ENCODE measurements at regions not wholly inside any gene's neighbourhood (a gene's known extent, or its start where the extent isn't known, plus 50 kb on each side); places are given as distances from the start of the nearest gene placed in this dataset.
A peak's percentile ranks its signal among the peaks of the same experiment; 100 is the strongest.

- TF ChIP-seq CTCF (IDR thresholded peaks at IDR 0.05), result no peak
Observed at GRCh38 chr4:77376788-77377460, 219.9 kb downstream of the CCNG2 start.

- TF ChIP-seq CTCF (IDR thresholded peaks at IDR 0.05), result no peak
Observed at GRCh38 chr4:77384094-77384493, 221.5 kb upstream of the CXCL13 start.

DNA sequence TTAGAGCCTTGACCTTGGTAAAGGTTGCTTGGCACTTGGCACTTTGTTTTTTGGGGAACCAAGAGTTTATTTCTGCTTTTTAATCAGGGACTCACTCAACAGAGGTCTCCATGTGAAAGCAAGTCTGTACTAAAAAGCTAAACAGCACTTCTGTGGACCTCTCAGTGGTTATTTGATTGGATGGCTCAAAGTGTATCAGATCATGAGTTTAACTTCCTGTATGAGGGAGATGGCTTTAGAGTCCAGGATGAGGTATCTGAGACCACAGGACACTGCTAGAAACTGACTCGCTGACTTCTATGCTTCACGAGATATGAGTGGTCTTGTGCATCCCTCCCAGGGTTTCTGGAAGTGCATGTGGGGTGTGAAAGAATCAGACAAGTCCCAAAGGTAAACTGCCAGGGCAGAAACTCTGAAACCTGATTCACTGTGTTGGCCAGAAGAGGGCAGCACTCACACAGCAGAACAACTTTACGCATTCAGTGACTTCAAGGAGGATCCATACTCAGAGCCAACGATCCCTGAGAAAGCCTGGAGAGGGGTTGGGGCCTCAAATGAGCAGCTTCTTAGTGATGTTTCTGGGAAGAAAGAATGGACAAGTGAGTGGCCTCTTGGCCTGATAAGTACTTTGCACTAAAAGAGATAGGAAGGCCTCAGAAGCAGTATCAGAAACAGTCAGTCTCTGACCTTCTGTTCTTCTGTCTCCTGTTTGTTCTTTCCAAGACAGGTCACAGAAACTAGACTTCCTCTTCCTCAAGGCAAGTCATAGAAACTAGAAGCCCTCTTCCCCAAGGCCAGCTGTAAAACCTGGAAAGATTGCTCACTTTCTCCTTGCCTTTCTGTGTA, 220.3 kb upstream of the CXCL13 start:
- TF ChIP-seq CTCF (IDR thresholded peaks at IDR 0.05), result peak; percentile 84

DNA sequence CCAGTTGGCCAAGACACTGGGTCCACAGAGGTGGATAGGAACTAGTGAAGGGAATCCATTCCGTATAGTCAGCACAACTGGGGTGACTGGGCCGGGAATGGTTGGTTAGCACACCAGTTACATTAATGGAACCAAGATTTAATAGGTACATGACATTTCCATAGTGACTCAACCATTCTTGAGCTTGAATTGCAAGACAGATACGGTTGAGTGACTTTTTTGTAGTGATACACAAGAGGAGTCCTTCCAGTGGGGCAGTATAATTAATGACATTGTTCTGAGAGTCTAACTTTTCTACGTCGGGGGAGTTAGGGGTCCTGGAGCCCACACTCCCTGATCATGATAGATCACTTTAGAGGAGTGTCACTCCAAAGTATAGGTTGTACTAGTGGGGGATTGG, 211.6 kb upstream of the CXCL13 start:
- TF ChIP-seq CTCF (IDR thresholded peaks at IDR 0.05), result no peak

DNA sequence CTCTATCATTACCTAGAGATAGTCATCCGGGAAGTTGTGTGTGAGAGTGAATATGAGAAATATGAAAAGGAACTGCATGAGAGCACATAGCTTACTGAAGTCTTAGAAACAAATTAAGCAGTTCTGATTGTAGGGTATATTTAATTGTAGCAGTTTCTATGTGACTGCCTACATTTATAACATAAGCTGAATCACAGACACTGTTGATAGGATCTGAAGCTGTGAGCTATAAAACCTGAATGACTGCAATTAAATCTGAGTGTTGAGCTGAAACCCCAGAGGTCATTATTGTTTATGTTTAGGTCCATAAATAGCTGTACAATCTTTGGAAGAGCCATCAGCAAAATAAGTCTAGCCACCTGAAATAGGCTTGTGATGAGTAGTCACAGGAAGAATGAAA, 210.1 kb upstream of the CXCL13 start:
- no peak for TF ChIP-seq CTCF (IDR thresholded peaks at IDR 0.05)

GRCh38 chr4:77398256-77398655, 207.4 kb upstream of the CXCL13 start:
- TF ChIP-seq CTCF (IDR thresholded peaks at IDR 0.05), result no peak

GRCh38 chr4:77399831-77400230, 205.8 kb upstream of the CXCL13 start:
- TF ChIP-seq CTCF (IDR thresholded peaks at IDR 0.05), result no peak

All from LNCAP (cell line).